ENCODE measurements at regions not wholly inside any gene's neighbourhood (a gene's known extent, or its start where the extent isn't known, plus 50 kb on each side); places are given as distances from the start of the nearest gene placed in this dataset.

- no peak for FAIRE-seq
Measured at GRCh38 chr11:69394234-69394868, 87.1 kb upstream of the LINC01488 start.

DNA sequence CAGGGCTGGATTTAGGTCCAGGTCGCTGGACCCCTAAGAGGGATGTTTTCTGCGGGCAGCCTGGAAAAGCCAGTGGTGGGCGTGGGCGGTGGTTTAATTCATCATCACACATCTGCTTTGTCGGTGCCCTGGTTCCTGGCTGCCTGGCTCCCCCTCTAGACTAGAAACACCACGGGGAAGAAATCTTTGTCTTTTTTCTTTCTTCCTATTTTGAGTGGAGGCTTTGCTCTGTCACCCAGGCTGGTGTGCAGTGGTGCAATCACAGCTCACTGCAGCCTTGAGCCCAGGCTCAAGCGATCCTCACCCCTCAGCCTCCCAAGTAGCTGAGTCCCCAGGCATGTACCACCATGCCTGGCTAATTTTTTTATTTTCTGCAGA is 86.6 kb upstream of the LINC01488 start:
- no peak for FAIRE-seq

DNA sequence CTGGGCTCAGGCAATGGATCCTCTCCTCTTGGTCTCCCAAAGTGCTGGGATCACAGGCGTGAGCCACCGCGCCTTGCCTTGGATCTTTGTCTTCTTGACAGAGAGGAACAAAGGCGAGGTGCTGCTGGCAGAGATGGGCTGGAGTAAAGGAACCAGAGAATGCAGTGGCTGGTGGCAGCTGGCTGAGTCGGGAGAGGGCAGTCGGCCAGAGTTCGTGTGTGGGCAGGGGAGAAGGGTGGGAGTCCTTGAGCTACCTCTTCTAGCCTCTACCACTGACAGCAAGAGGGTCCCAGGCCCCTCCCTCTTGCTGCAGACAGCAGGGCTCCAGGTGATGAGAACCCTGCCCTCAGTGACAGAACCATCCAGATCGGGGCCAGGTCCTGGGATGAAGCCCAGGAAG is 86.2 kb upstream of the LINC01488 start:
- FAIRE-seq, result no peak

GRCh38 chr11:69396051-69396947 is 85.2 kb upstream of the LINC01488 start:
- no peak for FAIRE-seq

GRCh38 chr11:69396948-69397307 is 84.5 kb upstream of the LINC01488 start:
- no peak for FAIRE-seq

GRCh38 chr11:69397732-69398131 is 83.7 kb upstream of the LINC01488 start:
- no peak for FAIRE-seq

DNA sequence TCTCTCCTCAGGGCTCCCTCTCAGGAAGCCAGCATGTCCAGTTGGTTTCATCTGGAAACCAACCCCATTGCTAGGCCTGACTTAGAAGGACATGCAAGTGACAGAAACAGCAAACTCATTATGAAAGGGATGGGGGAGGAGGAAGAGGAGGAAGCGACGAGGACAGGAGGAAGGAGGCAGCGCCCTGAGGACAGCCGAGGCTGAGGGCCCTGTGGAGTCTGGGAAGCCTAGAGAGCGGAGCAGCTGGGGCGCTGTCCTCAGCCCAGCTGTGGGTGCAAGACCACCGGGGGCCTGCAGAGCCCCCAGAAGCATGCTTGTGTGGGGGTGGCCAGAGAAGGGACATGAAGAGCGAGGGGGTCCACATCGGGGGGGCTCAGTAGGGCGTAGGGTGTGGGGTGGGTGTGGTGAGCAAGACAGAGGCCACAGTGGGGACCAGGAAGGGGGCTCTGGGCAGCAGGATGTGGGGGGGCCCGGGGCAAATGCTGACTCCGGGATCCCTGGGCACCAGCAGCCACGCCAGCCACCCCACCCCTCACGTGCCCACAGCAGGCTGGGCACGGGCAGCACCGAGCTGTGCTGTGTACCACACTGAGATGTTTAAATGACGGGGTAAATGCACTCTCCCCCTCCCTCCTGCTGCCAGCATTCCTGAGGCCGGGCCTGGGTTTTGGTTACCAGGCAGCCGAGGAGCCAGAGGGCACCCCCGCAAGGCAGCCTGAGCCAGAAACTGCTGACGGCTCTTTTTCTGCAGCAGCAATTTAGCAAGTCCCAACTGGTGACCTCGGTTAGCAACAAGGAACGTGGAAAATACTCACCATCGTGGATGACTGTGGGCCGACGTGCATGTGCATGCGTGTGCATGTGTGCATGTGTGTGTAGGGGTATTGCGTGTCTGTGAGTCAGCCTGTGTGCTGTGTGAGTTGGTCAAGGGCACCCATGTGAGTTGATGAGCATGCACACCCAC is 82.7 kb upstream of the LINC01488 start:
- FAIRE-seq, result no peak

GRCh38 chr11:69400140-69400539 is 81.3 kb upstream of the LINC01488 start:
- FAIRE-seq, result no peak

DNA sequence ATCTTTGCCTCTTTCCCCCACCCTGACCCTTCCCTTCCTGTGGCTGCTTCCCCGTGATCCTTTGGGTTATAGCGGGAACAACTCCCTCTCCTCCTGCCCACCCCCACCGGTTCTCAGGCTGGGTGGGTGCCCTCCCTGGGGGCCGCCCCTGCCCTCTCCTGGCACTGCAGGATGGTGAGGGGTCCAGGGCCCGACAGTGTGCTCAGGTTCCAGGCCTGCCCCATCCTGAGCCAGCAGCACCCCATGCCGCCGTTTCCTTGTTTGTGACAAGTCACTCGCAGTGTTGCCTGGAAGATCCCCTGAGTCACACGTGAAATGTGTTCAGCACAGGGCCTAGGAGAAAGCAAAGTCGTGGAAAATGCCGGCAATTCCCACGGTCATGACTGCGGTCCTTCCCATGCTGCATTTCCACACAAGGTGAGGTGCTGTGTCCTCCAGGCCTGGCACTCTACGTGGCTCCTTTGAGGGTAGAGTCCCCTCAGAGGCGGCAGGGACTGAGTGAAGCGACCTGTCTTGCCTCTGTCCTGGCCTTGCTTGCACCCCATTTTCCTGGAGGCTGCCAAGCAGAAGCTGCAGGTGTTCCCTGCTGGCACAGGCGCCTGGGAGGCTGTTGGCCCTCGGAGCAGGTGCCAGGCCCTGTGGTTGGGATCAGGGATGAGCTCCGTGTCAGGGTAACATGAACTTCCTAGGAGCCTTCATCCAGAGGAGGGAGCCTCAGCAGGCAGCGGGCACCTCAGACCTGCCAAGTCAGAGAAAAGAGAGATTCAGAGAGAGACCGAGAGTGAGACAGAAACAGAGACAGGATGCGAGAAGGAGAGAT is 80.5 kb upstream of the LINC01488 start:
- no peak for FAIRE-seq

- no peak for FAIRE-seq
Measured at GRCh38 chr11:69401715-69402114, 79.7 kb upstream of the LINC01488 start.

DNA sequence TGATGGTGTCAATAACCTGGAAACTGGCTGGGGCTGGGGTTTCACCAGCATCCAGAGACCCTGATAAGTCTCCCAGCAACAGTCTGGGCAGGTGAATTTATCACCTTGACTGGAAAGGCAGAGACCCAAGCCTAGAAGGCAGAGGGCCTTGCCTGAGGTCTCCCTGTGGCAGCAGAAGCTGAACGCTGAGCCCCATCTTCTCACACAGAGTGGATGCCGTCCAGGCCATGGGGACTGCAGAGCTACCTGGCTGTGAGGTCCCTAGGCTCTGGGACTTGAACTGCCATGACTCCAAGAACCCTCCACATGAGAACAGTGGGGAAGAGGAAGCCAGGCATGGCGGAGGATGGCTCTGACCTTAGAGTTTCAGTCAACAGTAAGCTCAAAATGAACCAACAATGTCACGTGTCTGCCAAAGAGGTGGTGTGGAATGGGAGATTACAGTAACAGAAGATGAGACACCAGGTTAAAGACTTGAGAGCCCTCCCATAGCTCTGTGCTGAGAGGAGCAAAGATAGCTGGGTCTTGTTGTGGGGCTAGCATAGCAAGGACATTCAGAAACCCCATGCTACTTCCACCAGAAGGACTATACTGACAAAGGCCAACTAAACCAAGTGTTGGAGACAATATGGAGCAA is 79.1 kb upstream of the LINC01488 start:
- FAIRE-seq, result no peak

DNA sequence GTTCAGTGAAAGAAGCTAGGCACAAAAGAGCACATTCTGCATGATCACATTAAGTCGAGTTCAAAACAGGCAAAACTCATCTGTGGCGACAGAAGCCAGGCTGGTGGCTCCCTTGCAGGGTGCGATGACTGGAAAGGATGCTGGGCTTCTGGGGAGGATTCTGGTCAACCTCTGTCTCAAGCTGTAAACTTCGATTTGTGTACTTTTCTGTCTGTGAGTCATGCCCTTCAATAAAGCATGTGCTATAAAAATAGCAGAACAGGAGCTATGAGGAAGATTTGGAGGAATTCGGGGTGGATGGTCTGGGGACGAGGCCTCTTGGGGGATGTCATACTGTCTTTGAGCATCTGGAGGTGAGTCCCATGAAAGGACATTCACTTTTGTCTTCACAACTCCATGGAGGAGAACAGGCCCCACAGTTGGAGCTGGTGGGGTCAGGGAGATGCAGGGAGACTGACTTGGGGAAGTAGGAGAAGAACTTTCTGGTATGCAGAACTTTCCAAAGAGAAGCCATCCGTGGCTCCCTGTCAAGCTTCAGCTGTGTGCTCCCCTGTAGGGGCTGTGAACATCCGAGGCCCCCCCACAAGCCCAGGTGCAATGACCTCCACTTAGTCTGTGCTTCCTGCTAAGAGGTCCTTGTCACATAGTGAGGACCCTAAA is 77.8 kb upstream of the LINC01488 start:
- FAIRE-seq, result no peak

DNA sequence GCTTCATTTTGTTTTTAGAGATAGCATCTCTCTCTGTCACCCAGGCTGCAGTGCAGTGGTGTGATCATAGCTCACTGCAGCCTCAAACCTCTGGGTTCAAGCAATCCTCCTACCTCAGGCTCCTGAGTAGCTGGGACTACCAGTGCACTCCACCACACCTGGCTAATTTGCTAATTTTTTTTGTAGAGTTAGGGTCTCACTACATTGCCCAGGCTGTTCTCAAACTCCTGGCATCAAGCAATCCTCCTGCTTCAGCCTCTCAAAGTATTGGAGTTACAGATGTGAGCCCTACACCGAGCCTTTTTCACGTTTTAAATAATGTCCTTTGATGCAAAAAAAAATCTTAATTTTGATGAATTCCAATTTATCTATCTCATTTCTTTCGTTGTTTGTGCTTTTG is 75.4 kb upstream of the LINC01488 start:
- FAIRE-seq, result no peak

GRCh38 chr11:69409812-69410645 is 71.4 kb upstream of the LINC01488 start:
- no peak for FAIRE-seq

DNA sequence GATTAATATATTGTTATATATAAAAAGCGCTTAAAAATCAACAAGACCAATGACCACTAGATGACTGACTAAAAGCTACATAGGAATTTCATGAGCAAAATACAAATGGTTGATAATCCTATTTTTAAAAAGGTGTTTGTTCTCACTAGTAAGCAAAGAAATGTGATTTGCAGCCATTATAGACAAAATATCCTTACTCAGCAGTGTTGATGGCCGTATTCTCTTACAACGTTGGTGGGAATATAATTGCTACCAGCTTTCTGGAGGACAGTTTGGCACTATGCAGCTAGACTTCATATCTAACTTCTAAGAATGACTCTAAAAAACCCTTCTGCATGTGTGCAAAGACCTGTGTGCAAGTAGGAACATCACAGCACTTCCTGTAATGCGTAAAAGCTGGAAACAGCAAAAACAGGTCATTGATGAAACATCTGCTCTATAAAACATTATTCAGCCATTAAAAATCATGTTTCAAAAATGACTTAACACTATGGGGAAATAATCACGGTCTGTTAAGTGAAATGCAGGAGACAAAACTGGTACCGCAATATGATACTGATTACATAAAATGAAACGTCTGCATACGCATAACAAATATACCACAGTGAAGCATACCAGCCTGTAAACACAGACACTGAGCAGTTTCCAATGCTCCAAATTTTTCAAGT is 70.1 kb upstream of the LINC01488 start:
- FAIRE-seq, result no peak

DNA sequence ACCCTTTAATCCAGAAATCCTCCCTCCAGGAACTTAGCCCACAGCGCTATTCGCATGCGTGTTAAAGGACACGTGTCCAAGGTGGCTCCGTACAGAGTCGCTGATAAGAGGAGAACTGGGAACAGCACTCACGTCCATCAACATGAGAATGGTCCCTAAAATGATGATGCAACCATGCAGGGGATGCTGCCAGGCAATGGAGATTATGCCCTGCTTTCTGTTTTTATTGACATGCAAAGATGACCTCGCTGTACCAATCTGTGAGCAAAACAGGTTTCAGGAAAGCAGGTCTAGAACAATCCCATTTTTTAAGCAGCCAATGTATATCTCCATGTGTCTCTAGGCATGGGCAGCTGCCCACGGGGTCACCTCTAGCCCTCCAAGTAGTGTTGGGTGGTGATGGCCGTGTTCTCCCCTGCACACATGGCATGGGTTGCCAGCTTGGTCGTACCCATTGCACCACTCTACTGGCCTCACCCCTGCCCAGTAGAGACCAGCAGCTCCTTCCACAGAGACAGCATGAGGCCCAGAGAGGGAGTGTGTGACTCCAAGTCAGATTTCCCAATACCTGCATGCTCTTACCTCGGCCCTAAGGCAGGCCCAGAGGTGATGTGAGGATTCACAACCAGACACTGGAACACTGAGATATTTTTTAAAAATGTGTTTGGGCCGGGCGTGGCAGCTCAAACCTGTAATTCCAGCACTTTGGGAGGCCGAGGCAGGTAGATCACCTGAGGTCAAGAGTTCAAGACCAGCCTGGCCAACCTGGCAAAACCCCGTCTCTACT is 68.3 kb upstream of the LINC01488 start:
- FAIRE-seq, result no peak

DNA sequence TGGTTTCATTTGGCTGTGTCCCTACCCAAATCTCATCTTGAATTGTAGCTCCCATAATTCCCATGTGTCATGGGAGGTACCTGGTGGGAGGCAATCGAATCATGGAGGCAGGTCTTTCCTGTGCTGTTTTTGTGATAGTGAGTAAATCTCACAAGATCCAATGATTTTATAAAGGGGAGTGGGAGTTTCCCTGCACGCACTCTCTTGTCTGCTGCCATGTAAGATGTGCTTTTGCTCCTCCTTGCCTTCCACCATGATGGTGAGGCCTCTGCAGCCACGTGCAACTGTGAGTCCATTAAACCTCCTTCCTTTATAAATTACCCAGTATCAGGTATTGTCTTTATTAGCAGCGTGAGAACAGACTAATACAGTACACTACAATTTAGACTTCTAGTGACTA is 67.5 kb upstream of the LINC01488 start:
- FAIRE-seq, result no peak

DNA sequence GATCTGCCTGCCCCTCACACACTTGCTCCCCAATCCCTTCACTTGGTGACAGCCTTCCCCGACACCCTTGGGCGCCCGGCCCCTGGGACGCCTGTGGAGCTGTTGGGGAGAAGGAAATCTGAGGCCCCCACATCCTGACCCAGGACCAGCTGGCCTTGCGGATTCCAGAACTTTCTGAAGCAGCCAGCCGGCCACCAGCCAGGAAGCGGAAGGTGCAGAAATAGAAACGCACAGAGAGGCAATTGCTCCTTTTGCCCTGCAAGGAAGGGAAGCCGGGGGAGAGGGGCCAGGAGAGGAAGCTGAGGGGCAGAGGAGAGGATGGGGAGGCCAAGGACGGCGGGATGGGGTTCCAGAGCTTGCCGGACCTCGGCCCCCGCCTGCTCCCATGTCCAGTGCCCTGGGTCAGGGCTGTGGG is 66.7 kb upstream of the LINC01488 start:
- no peak for FAIRE-seq

Data from A204.1 (cell line).